B cell (primary cell): ENCODE measurements at regions not wholly inside any gene's neighbourhood (a gene's known extent, or its start where the extent isn't known, plus 50 kb on each side); places are given as distances from the start of the nearest gene placed in this dataset.

ENCODE experiments used
- CTCF ChIP-seq: fragments of 200-600 bp; IDR thresholded peaks from one replicate; pipeline ENCODE4 v1.8.0; 2022; ENCODE audit warnings: antibody characterized with exemption, mild to moderate bottlenecking
- EZH2 ChIP-seq: IDR thresholded peaks from 2 replicates; pipeline ENCODE4 v1.6.1; 2012; ENCODE audit warnings: borderline replicate concordance, low read depth, mild to moderate bottlenecking, moderate library complexity, low read length; ENCODE audit not compliant: insufficient read depth, poor library complexity, severe bottlenecking

DNA sequence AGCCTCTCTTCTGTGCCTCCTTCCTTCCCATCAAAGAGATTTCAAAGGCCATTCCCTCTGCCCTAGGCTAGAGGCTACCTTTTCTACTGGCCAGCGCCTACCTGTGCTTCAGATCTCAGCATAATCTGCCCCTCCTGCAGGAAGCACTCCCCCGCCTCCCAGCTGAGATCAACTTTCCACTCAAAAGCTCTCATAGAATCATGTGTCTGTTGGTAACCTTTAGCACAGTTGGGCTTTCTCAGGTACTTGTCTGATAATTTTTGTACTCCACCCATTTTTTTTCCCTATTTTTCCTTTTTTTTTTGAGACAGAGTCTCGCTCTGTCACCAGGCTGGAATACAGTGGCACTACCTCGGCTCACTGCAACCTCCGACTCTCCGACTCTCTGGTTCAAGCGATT is 231.0 kb upstream of the PRSS58 start:
- TF ChIP-seq CTCF (no peak), EZH2 (no peak)
